Transverse colon (tissue), 4 donors: ENCODE measurements at regions not wholly inside any gene's neighbourhood (a gene's known extent, or its start where the extent isn't known, plus 50 kb on each side); places are given as distances from the start of the nearest gene placed in this dataset.

Source experiments
- CTCF ChIP-seq, 5 experiments: fragments of 200-600 bp in 3 of 5; fragments of 450-650 bp in 2 of 5; sonication (generic) in 3 of 5; IDR thresholded peaks; 1 replicate in 2 of 5; 2 replicates in 3 of 5; pipeline ENCODE4 v1.5.1; 2016 to 2017; ENCODE audit warnings: antibody characterized with exemption in 5 of 5, inconsistent platforms in 3 of 5, mild to moderate bottlenecking in 2 of 5, moderate library complexity in 1 of 5
- EP300 ChIP-seq: sonication (generic); formaldehyde crosslinking; IDR thresholded peaks from one replicate; pipeline ENCODE4 v1.6.1; 2017; ENCODE audit warnings: antibody characterized with exemption, low read depth
- POLR2A ChIP-seq: fragments of 450-650 bp; IDR thresholded peaks from one replicate; pipeline ENCODE4 v1.6.1; 2016; ENCODE audit warnings: antibody characterized with exemption, mild to moderate bottlenecking, moderate library complexity
- POLR2AphosphoS5 ChIP-seq, 3 donors: sonication (generic); formaldehyde crosslinking; IDR thresholded peaks; one replicate each; pipeline ENCODE4 v1.6.1; 2016; ENCODE audit warnings: antibody characterized with exemption in 3 of 3

- TF ChIP-seq CTCF (IDR thresholded peaks at IDR 0.05) (no peak), POLR2AphosphoS5 (IDR thresholded peaks at IDR 0.05) (no peak), POLR2A (no peak), EP300 (no peak)
These were observed 255.6 kb downstream of the ZNF621 start for GRCh38 chr3:40780291-40780924.
